OCI-LY3 (cell line): ENCODE measurements at regions not wholly inside any gene's neighbourhood (a gene's known extent, or its start where the extent isn't known, plus 50 kb on each side); places are given as distances from the start of the nearest gene placed in this dataset.
A peak's percentile ranks its signal among the peaks of the same experiment; 100 is the strongest.

Source experiments
- H2AFZ ChIP-seq: fragments of 200-600, 300-600 bp; shearing (Covaris generic); 2 replicates; pipeline ENCODE4 v1.6.0; 2014; ENCODE audit warnings: antibody characterized with exemption, low read depth, low read length
- H3K27ac ChIP-seq: fragments of 200-600, 300-600 bp; sonication (generic); 2 replicates; pipeline ENCODE4 v1.5.1; 2014; ENCODE audit warnings: mild to moderate bottlenecking, low read length, moderate library complexity, mixed read lengths
- H3K27me3 ChIP-seq: fragments of 200-600, 300-600 bp; sonication (generic); 2 replicates; pipeline ENCODE4 v1.6.1; 2014; ENCODE audit warnings: low read depth, low read length, mixed read lengths
- H3K36me3 ChIP-seq: fragments of 200-600, 300-600 bp; sonication (generic); replicated peaks from 2 replicates; pipeline ENCODE3; 2014; ENCODE audit warnings: low read depth, low read length, mixed read lengths
- H3K4me1 ChIP-seq: fragments of 300-600, 200-600 bp; sonication (generic); 2 replicates; pipeline ENCODE4 v1.6.1; 2014; ENCODE audit warnings: low read length, mixed read lengths
- H3K4me2 ChIP-seq: fragments of 200-600, 300-600 bp; sonication (generic); 2 replicates; pipeline ENCODE4 v1.6.1; 2014; ENCODE audit warnings: low read length, mixed read lengths
- H3K4me3 ChIP-seq: fragments of 300-600, 200-600 bp; sonication (generic); 2 replicates; pipeline ENCODE4 v1.5.1; 2014; ENCODE audit warnings: antibody characterized with exemption, mild to moderate bottlenecking, low read length, moderate library complexity
- H3K79me2 ChIP-seq: fragments of 300-600, 200-600 bp; shearing (Covaris generic); 2 replicates; pipeline ENCODE4 v1.6.1; 2014; ENCODE audit warnings: mild to moderate bottlenecking, low read length, mixed read lengths
- H3K9ac ChIP-seq: fragments of 300-600, 200-600 bp; shearing (Covaris generic); 2 replicates; pipeline ENCODE4 v1.6.0; 2014; ENCODE audit warnings: mild to moderate bottlenecking, low read length, moderate library complexity
- H3K9me3 ChIP-seq: fragments of 200-600, 300-600 bp; shearing (Covaris generic); 2 replicates; pipeline ENCODE4 v1.6.1; 2014; ENCODE audit warnings: low read length, mixed read lengths; ENCODE audit not compliant: insufficient read depth
- H4K20me1 ChIP-seq: fragments of 200-600, 300-600 bp; sonication (generic); 2 replicates; pipeline ENCODE4 v1.6.1; 2016; ENCODE audit warnings: low read length, mixed read lengths; ENCODE audit not compliant: insufficient read depth
- EZH2phosphoT487 ChIP-seq: fragments of 200-600 bp; shearing (Covaris generic); IDR thresholded peaks from 2 replicates; pipeline ENCODE4 v1.6.1; 2018; ENCODE audit warnings: antibody characterized with exemption, mixed run types, low read depth
- TF ChIP-seq, protein P1 (sequence below): fragments of 200-600, 300-600 bp; sonication (generic); IDR thresholded peaks from 2 replicates; pipeline ENCODE4 v1.5.1; 2014; ENCODE audit warnings: antibody characterized with exemption, low read length, low read depth

DNA sequence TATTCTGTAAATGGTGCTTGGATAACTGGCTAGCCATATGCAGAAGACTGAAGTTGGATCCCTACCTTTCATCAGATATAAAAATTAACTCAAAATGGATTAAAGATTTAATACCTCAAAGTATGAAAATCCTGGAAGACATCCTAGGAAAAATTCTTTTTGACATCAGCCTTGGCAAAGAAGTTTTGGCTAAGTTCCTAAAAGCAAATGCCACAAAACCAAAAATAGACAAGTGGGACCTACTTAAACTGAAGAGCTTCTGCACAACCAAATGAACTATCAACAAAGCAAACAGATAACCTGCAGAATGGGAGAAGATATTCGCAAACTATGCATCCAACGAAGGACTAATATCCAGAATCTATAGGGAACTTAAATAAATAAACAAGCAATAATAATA is 60.3 kb upstream of the RIPPLY2 start:
- Histone ChIP-seq H3K4me3 (no peak overlapping the region), H4K20me1 (no peaks in the 10 kb centered on the region), H3K27me3 (no peaks in the 10 kb centered on the region), H3K4me2 (no peak overlapping the region), H3K9me3 (no peaks in the 10 kb centered on the region; the same call in 1 of the 2 replicates), H3K4me1 (no peaks in the 10 kb centered on the region), H3K36me3 (no peaks in the 10 kb centered on the region), H3K27ac (no peak overlapping the region), H2AFZ (no peak overlapping the region), H3K9ac (no peak overlapping the region), H3K79me2 (no peaks in the 10 kb centered on the region)
- TF ChIP-seq, protein P1, sequence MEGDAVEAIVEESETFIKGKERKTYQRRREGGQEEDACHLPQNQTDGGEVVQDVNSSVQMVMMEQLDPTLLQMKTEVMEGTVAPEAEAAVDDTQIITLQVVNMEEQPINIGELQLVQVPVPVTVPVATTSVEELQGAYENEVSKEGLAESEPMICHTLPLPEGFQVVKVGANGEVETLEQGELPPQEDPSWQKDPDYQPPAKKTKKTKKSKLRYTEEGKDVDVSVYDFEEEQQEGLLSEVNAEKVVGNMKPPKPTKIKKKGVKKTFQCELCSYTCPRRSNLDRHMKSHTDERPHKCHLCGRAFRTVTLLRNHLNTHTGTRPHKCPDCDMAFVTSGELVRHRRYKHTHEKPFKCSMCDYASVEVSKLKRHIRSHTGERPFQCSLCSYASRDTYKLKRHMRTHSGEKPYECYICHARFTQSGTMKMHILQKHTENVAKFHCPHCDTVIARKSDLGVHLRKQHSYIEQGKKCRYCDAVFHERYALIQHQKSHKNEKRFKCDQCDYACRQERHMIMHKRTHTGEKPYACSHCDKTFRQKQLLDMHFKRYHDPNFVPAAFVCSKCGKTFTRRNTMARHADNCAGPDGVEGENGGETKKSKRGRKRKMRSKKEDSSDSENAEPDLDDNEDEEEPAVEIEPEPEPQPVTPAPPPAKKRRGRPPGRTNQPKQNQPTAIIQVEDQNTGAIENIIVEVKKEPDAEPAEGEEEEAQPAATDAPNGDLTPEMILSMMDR, result no peak
- no peak for TF ChIP-seq EZH2phosphoT487

DNA sequence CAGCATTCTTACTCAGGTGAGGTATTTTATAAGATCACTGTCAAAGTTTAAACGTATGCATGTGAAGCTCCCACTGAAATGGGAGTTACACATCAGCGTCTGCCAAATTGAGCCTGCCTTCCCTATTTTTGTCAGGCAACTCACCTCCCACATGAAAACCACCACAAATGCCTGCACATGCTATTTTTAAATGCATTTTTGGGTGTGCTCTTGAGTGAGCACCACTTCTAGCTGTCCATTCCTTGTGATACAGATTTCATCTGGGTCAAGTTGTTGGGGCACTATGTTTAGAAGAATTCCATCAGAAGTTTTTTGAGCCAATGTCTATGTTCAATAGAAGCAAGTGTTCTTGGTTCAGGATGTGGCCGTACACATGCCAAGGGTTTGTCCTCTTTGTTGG is 71.7 kb upstream of the RIPPLY2 start:
- Histone ChIP-seq H3K79me2 (no peaks in the 10 kb centered on the region), H4K20me1 (no peaks in the 10 kb centered on the region), H3K27me3 (no peaks in the 10 kb centered on the region), H3K9me3 (no peaks in the 10 kb centered on the region), H3K9ac (no peak overlapping the region), H3K4me2 (no peak overlapping the region), H3K36me3 (no peaks in the 10 kb centered on the region), H3K4me1 (peaks cover 6% of the 10 kb centered on the region; the same call in 1 of the 2 replicates), H3K4me3 (no peak overlapping the region), H2AFZ (no peak overlapping the region), H3K27ac (no peak overlapping the region)
- TF ChIP-seq, protein P1, result no peak
- no peak for TF ChIP-seq EZH2phosphoT487

DNA sequence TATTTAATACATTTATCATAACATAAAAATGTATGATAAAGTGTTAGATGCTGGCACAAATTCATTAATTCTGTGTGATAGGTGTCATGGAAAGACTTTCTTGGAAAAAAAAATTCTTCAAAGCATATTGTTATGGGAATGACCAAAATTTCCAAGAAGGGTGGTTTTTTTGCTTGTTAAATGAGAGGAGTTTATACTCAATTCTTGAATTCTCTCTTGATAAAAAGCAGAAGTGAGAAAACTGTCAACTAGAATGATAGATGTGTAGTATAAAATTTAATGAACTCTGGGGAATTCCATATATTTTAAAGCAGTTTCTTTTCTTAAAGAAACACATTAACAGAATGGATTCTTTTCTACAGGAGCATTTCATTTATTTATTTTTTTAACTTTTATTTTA is 62.0 kb upstream of the SNAP91 start:
- Histone ChIP-seq H3K4me2 (peak overlapping the region; percentile 48), H4K20me1 (no peaks in the 10 kb centered on the region), H3K9ac (no peak overlapping the region), H3K4me3 (no peak overlapping the region), H3K27ac (peak overlapping the region; percentile 4; the same call in 1 of the 2 replicates), H3K27me3 (no peaks in the 10 kb centered on the region), H3K79me2 (no peaks in the 10 kb centered on the region), H2AFZ (no peak overlapping the region), H3K4me1 (peaks cover 39% of the 10 kb centered on the region), H3K9me3 (peaks cover 7% of the 10 kb centered on the region; the same call in 1 of the 2 replicates), H3K36me3 (no peaks in the 10 kb centered on the region)
- TF ChIP-seq, protein P1, result no peak
- TF ChIP-seq EZH2phosphoT487, result no peak

DNA sequence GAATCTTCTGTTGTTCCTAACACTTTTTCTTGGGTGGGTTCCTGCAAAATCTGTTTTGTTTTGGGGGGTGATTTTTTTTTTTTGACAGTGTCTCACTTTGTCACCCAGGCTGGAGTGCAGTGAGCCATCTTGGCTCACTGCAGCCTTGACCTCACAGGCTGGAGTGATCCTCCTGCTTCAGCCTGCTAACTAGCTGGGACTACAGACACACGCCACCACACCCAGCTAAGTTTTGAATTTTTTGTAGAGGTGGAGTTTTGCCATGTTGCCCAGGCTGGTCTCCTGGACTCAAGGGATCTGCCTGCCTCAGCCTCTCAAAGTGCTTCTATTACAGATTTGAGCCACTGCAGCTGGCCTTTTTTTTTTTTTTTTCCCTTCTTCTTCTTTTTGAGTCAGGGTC is 60.5 kb upstream of the SNAP91 start:
- H3K4me3 ChIP-seq, result no peak overlapping the region
- H3K27ac ChIP-seq, result no peak overlapping the region
- H3K36me3 ChIP-seq, result no peaks in the 10 kb centered on the region
- H2AFZ ChIP-seq, result no peak overlapping the region
- H3K9me3 ChIP-seq, result peaks cover 4% of the 10 kb centered on the region; the same call in 1 of the 2 replicates
- H3K27me3 ChIP-seq, result no peaks in the 10 kb centered on the region
- peaks cover 39% of the 10 kb centered on the region for H3K4me1 ChIP-seq
- no peak overlapping the region for H3K9ac ChIP-seq
- no peaks in the 10 kb centered on the region for H4K20me1 ChIP-seq
- no peaks in the 10 kb centered on the region for H3K79me2 ChIP-seq
- TF ChIP-seq, protein P1, result no peak
- TF ChIP-seq EZH2phosphoT487, result no peak
- H3K4me2 ChIP-seq, result no peak overlapping the region
